ENCODE measurements at regions not wholly inside any gene's neighbourhood (a gene's known extent, or its start where the extent isn't known, plus 50 kb on each side); places are given as distances from the start of the nearest gene placed in this dataset.

DNA sequence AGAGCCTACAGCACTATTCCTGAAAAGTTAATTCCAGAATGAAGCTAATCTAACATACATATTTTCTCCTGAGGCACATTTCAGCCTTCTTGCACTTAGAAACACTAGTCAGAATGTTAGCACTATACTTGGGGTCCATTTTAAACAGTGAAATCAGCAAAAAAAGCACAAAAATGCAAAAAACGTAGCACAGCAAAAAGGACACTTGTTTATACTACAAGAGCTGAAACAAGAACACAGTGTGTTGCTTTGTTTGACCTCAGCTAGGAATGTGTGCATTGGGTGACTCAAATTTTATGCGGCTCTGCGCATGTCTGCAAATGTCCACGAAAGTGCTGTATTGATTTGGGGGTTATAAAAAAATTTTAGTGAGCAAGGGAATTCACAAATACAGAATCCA is 226.2 kb downstream of the KCNRG start:
- TF ChIP-seq CTCF (conservative IDR thresholded peaks at IDR 0.05; ENCODE audit: low read depth, low read length), result no peak
- no peak for TF ChIP-seq RFX5 (IDR thresholded peaks at IDR 0.05; ENCODE audit: low read depth, low read length)
- TF ChIP-seq BHLHE40 (IDR thresholded peaks at IDR 0.05; ENCODE audit: low read depth, low read length), result no peak
